T-cell (primary cell): ENCODE measurements at regions not wholly inside any gene's neighbourhood (a gene's known extent, or its start where the extent isn't known, plus 50 kb on each side); places are given as distances from the start of the nearest gene placed in this dataset.
"Not testable (repeated sequence)": the region's sequence is repeated elsewhere in the genome, so short reads cannot be mapped to it uniquely, and the experiment has no call there.

Source experiments
- ATAC-seq, 4 experiments: fragments of 200-7000 bp in 3 of 4; fragments of 150-1000 bp in 1 of 4; cut with Tn5 transposase; replicated peaks in 1 of 4; 1 replicate in 3 of 4; 2 replicates in 1 of 4; pipeline ENCODE4 v1.10.0; 2021; ENCODE audit warnings: moderate library complexity in 3 of 4, mild to moderate bottlenecking in 2 of 4, moderate number of reproducible peaks in 1 of 4
- CTCF ChIA-PET, 2 donors: fragments of 300-600 bp; sonication (Branson Sonifier 250); formaldehyde crosslinking; loops; one replicate each; lab custom pipeline; 2022; ENCODE audit warnings: antibody characterized with exemption in 2 of 2; lab: Charles Lee
- POLR2A ChIA-PET, 2 donors: fragments of 300-600 bp; sonication (Branson Sonifier 250); formaldehyde crosslinking; loops; one replicate each; lab custom pipeline; 2022; ENCODE audit warnings: antibody characterized with exemption in 2 of 2; lab: Charles Lee
- DNase-seq, 35 experiments: peaks; one replicate each; pipeline versions ENCODE4 v3.0.0 to v3.0.0-alpha.2; 2013 to 2023
- H3K27ac ChIP-seq: one replicate; pipeline ENCODE4 v1.5.1; 2013; ENCODE audit warnings: low read length
- H3K27me3 ChIP-seq, 2 experiments: replicated peaks in 1 of 2; 1 replicate in 1 of 2; 2 replicates in 1 of 2; pipeline versions ENCODE4 v1.6.1 to v1.7.0; 2013; ENCODE audit warnings: low read length in 1 of 2, mixed read lengths in 1 of 2; ENCODE audit not compliant: control insufficient read depth in 2 of 2, insufficient read depth in 2 of 2; ENCODE audit errors: extremely low read depth in 1 of 2
- H3K36me3 ChIP-seq, 2 donors: 1 replicate in 1 of 2; 2 replicates in 1 of 2; pipeline versions ENCODE4 v1.6.1 to v1.7.0; 2013; ENCODE audit warnings: low read length in 1 of 2; ENCODE audit not compliant: control insufficient read depth in 2 of 2, insufficient read depth in 1 of 2; ENCODE audit errors: extremely low read depth in 1 of 2
- H3K4me1 ChIP-seq, 2 experiments: 1 replicate in 1 of 2; 2 replicates in 1 of 2; pipeline versions ENCODE4 v1.6.1 to v1.7.0; 2013; ENCODE audit warnings: low read length in 2 of 2, mixed read lengths in 1 of 2; ENCODE audit not compliant: insufficient read depth in 2 of 2, control insufficient read depth in 1 of 2; ENCODE audit errors: extremely low read depth in 1 of 2
- H3K4me3 ChIP-seq, 2 donors: 1 replicate in 1 of 2; 2 replicates in 1 of 2; pipeline versions ENCODE4 v1.5.1 to v1.7.0; 2013; ENCODE audit warnings: mild to moderate bottlenecking in 2 of 2, low read length in 1 of 2, moderate library complexity in 1 of 2; ENCODE audit not compliant: control insufficient read depth in 1 of 2; ENCODE audit errors: extremely low read depth in 1 of 2
- H3K9me3 ChIP-seq: 2 replicates; pipeline ENCODE4 v1.7.0; 2013
- H3K27ac Mint-ChIP-seq, 2 donors: one replicate each; pipeline ENCODE4 v1.8.0; 2020 to 2021; ENCODE audit warnings: mild to moderate bottlenecking in 2 of 2, mixed read lengths in 2 of 2
- H3K27me3 Mint-ChIP-seq, 2 donors: one replicate each; pipeline ENCODE4 v1.8.0; 2021 to 2022; ENCODE audit warnings: mixed read lengths in 2 of 2
- H3K36me3 Mint-ChIP-seq: one replicate; pipeline ENCODE4 v1.8.0; 2021; ENCODE audit warnings: mixed read lengths
- H3K4me1 Mint-ChIP-seq, 3 donors: one replicate each; pipeline ENCODE4 v1.8.0; 2020 to 2022; ENCODE audit warnings: mixed read lengths in 3 of 3, mild to moderate bottlenecking in 1 of 3
- H3K4me3 Mint-ChIP-seq, 3 donors: one replicate each; pipeline ENCODE4 v1.8.0; 2020 to 2022; ENCODE audit warnings: mild to moderate bottlenecking in 3 of 3, mixed read lengths in 3 of 3, moderate library complexity in 3 of 3
- H3K9me3 Mint-ChIP-seq, 3 donors: one replicate each; pipeline ENCODE4 v1.8.0; 2020 to 2022; ENCODE audit warnings: mixed read lengths in 3 of 3
- WGBS: methylation state at CpG from one replicate; pipeline ENCODE4 v1.1.5; 2013; ENCODE audit warnings: missing lambda C conversion rate; ENCODE audit not compliant: insufficient coverage; 5-methylcytosine and 5-hydroxymethylcytosine counted together

DNA sequence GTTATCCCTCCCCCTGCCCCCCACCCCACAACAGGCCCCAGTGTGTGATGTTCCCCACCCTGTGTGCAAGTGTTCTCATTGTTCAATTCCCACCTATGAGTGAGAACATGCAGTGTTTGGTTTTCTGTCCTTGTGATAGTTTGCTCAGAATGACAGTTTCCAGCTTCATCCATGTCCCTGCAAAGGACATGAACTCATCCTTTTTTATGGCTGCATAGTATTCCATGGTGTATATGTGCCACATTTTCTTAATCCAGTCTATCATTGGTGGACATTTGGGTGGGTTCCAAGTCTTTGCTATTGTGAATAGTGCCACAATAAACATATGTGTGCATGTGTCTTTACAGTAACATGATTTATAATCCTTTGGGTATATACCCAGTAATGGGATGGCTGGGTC, 79.3 kb upstream of the EDEM3 start:
- H3K27ac Mint-ChIP-seq, H3K36me3 ChIP-seq, POLR2A ChIA-PET, H3K27me3 Mint-ChIP-seq, H3K4me3 Mint-ChIP-seq, DNase-seq, H3K4me1 Mint-ChIP-seq, H3K27me3 ChIP-seq, CTCF ChIA-PET, H3K4me3 ChIP-seq, H3K9me3 ChIP-seq, H3K4me1 ChIP-seq, ATAC-seq, H3K27ac ChIP-seq, H3K9me3 Mint-ChIP-seq: not testable (repeated sequence)
- peaks cover 48% of the 10 kb centered on the region for H3K36me3 Mint-ChIP-seq

DNA sequence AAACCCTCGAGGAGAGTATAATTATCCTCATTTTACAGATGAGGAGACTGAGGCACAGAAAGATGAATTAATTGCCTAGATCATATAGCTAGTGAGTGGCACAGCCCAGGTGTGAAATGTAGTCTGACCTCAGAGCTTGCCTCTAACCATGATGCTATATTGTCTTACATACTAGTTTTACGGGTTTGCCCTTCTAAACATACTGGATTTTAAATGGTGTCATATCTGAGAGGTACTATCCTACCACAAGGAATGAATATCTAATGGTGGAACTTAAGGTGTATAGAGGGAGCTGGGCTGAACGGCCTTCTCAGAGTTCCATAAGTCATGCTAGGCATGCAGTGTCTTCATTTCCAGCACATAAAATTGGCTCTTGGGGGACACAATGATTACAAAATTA, 77.9 kb upstream of the EDEM3 start:
- Histone ChIP-seq H3K27me3 (no peaks in the 10 kb centered on the region), H3K9me3 (no peaks in the 10 kb centered on the region), H3K36me3 (no peaks in the 10 kb centered on the region), H3K27ac (no peak overlapping the region), H3K4me3 (no peak overlapping the region), H3K4me1 (no peaks in the 10 kb centered on the region)
- no peak for ATAC-seq
- Mint-ChIP-seq H3K27me3 (no peaks in the 10 kb centered on the region), H3K9me3 (peaks cover 0 to 5% (median 0%) of the 10 kb centered on the region in 3 donors), H3K4me3 (no peak overlapping the region), H3K36me3 (peaks cover 43% of the 10 kb centered on the region), H3K4me1 (no peaks in the 10 kb centered on the region), H3K27ac (no peak overlapping the region)
- ChIA-PET POLR2A (no interaction called here), CTCF (no interaction called here)
- no CpG with 5 or more reads among the region's 3 CpGs for WGBS
- DNase-seq, result no peak

DNA sequence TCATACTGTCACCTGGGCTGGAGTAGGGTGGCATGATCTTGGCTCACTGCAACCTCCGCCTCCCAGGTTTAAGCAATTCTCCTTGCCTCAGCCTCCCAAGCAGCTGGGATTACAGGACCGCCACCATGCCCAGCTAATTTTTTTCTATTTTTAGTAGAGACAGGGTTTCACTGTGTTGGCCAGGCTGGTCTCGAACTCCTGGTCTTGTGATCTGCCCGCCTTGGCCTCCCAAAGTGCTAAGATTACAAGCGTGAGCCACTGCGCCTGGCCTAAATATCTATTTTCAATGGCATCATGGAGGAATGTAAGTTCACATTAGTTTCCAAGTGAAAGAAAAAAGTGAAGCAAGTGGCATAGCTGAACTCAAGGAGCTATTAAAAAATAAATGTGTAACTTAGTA, 74.8 kb upstream of the EDEM3 start:
- not testable (repeated sequence) for H3K27ac ChIP-seq, H3K36me3 ChIP-seq, H3K4me3 Mint-ChIP-seq, H3K27me3 Mint-ChIP-seq, H3K27ac Mint-ChIP-seq, ATAC-seq, H3K27me3 ChIP-seq, H3K4me3 ChIP-seq, DNase-seq, H3K4me1 ChIP-seq, H3K9me3 Mint-ChIP-seq, H3K4me1 Mint-ChIP-seq, H3K9me3 ChIP-seq
- WGBS, result 100% methylated on average over 4 of the region's 6 CpGs
- ChIA-PET POLR2A (interaction anchor here in 1 of 2 donors (0.8 kb wide), 1 partner anchor 866 kb away, joined by 3 read pairs; no protein-coding TSS in a partner anchor), CTCF (interaction anchor here in 1 of 2 donors (0.7 kb wide), 1 partner anchor 8 kb away, joined by 3 read pairs; no protein-coding TSS in a partner anchor)
- H3K36me3 Mint-ChIP-seq, result peaks cover 37% of the 10 kb centered on the region

DNA sequence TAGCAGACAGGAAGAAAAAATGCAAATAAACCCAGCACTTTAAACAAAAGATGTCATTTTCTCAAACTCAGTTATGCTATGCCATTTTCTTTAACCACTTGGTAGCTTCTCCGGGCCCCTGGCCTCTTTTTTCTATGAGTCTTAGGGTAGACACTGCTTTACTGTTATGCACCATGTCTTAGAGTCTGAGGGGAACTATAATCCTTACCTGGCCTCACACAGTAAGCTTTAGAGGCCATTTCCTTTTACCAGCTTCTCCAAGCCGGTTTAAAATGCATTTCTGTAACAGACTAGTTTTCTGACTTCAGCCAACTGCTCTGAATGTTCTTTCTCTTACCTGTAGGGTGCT, 73.7 kb upstream of the EDEM3 start:
- H3K27ac Mint-ChIP-seq, result no peak overlapping the region
- H3K9me3 ChIP-seq, result no peaks in the 10 kb centered on the region

DNA sequence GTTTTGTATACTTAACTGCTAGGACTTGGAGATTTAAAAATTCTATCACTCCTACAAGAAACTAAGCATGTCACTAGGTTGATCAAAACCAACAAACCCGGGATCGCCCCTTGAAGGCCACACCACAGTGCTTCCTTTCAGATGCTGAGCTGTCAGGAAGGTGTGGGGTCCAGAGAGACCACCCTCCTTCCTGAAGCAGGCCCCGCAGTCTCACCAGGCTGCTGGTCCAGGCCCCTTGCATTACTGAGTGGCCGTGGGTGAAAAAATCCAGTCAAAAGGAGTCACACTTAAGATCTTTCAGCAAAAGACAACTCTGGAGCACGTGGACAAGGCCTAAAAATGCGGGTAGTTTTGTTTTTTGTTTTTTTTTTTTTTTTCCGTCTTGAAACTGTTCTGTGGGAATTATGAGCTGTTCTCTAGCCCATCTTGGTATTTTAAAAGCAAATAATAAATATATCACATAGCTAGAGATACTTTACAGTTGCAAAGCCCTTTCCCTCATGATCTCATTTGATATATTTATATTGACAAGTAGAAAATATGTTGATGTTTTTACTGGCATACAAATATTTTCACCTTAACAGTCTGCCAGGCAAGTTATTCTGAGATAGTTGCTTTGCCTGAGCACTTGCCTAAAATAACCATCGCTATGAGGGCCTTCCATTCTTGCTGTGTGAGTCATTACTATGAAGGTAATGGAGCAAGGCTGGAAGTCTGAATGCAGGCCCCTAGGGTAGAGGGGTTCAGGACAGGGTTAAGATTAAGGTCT, 73.1 kb upstream of the EDEM3 start:
- no peaks in the 10 kb centered on the region for H3K27me3 ChIP-seq
- H3K27ac Mint-ChIP-seq, result no peak overlapping the region
- ATAC-seq, result no peak
- no peak overlapping the region for H3K27ac ChIP-seq
- no peaks in the 10 kb centered on the region for H3K9me3 Mint-ChIP-seq
- peaks cover under 1 to 6% of the 10 kb centered on the region in 2 donors for H3K36me3 ChIP-seq
- WGBS, result 98% methylated on average over 3 of the region's 8 CpGs
- H3K9me3 ChIP-seq, result no peaks in the 10 kb centered on the region
- no peaks in the 10 kb centered on the region for H3K27me3 Mint-ChIP-seq
- POLR2A ChIA-PET, result interaction anchor here (0.6 to 0.7 kb wide), 2 partner anchors 437 to 1607 kb away, joined by 4 to 7 read pairs; no protein-coding TSS in a partner anchor
- H3K36me3 Mint-ChIP-seq, result peaks cover 49% of the 10 kb centered on the region
- CTCF ChIA-PET, result interaction anchor here (0.5 to 1.0 kb wide), 7 partner anchors 9 to 474 kb away, joined by 3 to 8 read pairs (median 4); partner anchors contain the start of gene NIBAN1 (in 1 of the 2)
- no peaks in the 10 kb centered on the region for H3K4me1 ChIP-seq
- no peak for DNase-seq
- no peak overlapping the region for H3K4me3 ChIP-seq
- no peak overlapping the region for H3K4me3 Mint-ChIP-seq
- no peaks in the 10 kb centered on the region for H3K4me1 Mint-ChIP-seq

More for the DNA sequence above, 73.7 kb upstream of the EDEM3 start:
- no peaks in the 10 kb centered on the region for H3K27me3 ChIP-seq
- POLR2A ChIA-PET, result interaction anchor here (0.6 to 0.7 kb wide), 2 partner anchors 437 to 1607 kb away, joined by 4 to 7 read pairs; no protein-coding TSS in a partner anchor
- H3K4me3 ChIP-seq, result no peak overlapping the region
- 100% methylated on average over 1 of the region's 2 CpGs for WGBS
- Mint-ChIP-seq H3K27me3 (no peaks in the 10 kb centered on the region), H3K36me3 (peaks cover 43% of the 10 kb centered on the region), H3K4me1 (no peaks in the 10 kb centered on the region), H3K9me3 (no peaks in the 10 kb centered on the region), H3K4me3 (no peak overlapping the region)
- no peak for ATAC-seq
- no peak for DNase-seq
- H3K36me3 ChIP-seq, result peaks cover 0 to under 1% of the 10 kb centered on the region in 2 donors
- CTCF ChIA-PET, result interaction anchor here (0.6 to 1.0 kb wide), 4 partner anchors 8 to 475 kb away, joined by 3 to 6 read pairs (median 4); partner anchors contain the start of gene NIBAN1 (in 1 of the 2)
- H3K4me1 ChIP-seq, result no peaks in the 10 kb centered on the region
- no peak overlapping the region for H3K27ac ChIP-seq

DNA sequence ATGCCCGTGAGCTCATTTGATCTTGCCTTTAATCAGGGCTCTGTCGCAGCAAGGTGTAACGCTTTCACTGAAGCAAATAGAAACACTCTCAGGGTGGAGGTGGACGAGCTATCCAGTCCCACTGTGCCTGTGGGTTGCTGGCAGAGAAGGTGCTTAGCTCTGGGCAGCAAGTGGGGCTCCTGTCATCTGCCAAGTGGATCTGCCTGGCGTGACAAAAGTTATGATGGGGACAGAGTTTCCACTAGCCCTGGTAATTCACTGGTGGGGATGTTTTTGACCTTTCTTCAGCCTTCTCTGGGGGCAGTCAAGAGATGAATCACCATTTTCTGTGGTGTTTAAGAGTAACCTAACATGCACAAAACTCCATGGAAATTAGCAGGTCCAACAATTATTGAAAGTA, 71.3 kb upstream of the EDEM3 start:
- H3K4me1 ChIP-seq, result no peaks in the 10 kb centered on the region
- no peak overlapping the region for H3K4me3 ChIP-seq
- DNase-seq (no peak), ATAC-seq (no peak)
- Mint-ChIP-seq H3K27me3 (no peaks in the 10 kb centered on the region), H3K36me3 (peaks cover 46% of the 10 kb centered on the region), H3K9me3 (no peaks in the 10 kb centered on the region), H3K27ac (no peak overlapping the region), H3K4me1 (no peaks in the 10 kb centered on the region), H3K4me3 (no peak overlapping the region)
- H3K27ac ChIP-seq, result no peak overlapping the region
- CTCF ChIA-PET, result no interaction called here
- POLR2A ChIA-PET, result no interaction called here
- no peaks in the 10 kb centered on the region for H3K27me3 ChIP-seq
- no peaks in the 10 kb centered on the region for H3K9me3 ChIP-seq
- WGBS, result 94% methylated on average over 4 of the region's 5 CpGs
- H3K36me3 ChIP-seq, result peaks cover 3 to 20% of the 10 kb centered on the region in 2 donors
